Calu3 (cell line): ENCODE measurements at regions not wholly inside any gene's neighbourhood (a gene's known extent, or its start where the extent isn't known, plus 50 kb on each side); places are given as distances from the start of the nearest gene placed in this dataset.

Experiments
- BruUV-seq: library from RNA; stranded (reverse); fragments of 400-500 nt; replicated peaks from 2 replicates; lab custom pipeline; 2021; lab: Mats Ljungman, UMichigan
- CTCF ChIA-PET: fragments of 300-600 bp; sonication (Branson Sonifier 250); formaldehyde crosslinking; loops from one replicate; lab custom pipeline; 2022; ENCODE audit warnings: antibody characterized with exemption; lab: Charles Lee
- DNase-seq: peaks from one replicate; pipeline ENCODE4 v3.0.0; 2022
- H3K27ac Mint-ChIP-seq: one replicate; pipeline ENCODE4 v1.8.0; 2022; ENCODE audit warnings: mixed read lengths; ENCODE audit not compliant: unreplicated experiment
- H3K27me3 Mint-ChIP-seq: one replicate; pipeline ENCODE4 v1.8.0; 2022; ENCODE audit warnings: mixed read lengths; ENCODE audit not compliant: unreplicated experiment
- H3K36me3 Mint-ChIP-seq: one replicate; pipeline ENCODE4 v1.8.0; 2022; ENCODE audit warnings: mild to moderate bottlenecking, moderate library complexity, mixed read lengths; ENCODE audit not compliant: insufficient read depth, unreplicated experiment
- H3K4me1 Mint-ChIP-seq: one replicate; pipeline ENCODE4 v1.8.0; 2022; ENCODE audit warnings: mild to moderate bottlenecking, low read depth, mixed read lengths; ENCODE audit not compliant: unreplicated experiment
- H3K4me3 Mint-ChIP-seq: one replicate; pipeline ENCODE4 v1.8.0; 2022; ENCODE audit warnings: mild to moderate bottlenecking, low read depth, moderate library complexity, mixed read lengths; ENCODE audit not compliant: unreplicated experiment
- H3K9me3 Mint-ChIP-seq: one replicate; pipeline ENCODE4 v1.8.0; 2022; ENCODE audit warnings: low read depth, mixed read lengths; ENCODE audit not compliant: unreplicated experiment
- CTCF ChIP-seq: fragments of 200-600 bp; IDR thresholded peaks from one replicate; pipeline ENCODE4 v1.8.0; 2022; ENCODE audit warnings: antibody characterized with exemption; ENCODE audit not compliant: unreplicated experiment
- intact Hi-C: fragments of 100-400 bp; cut with micrococcal nuclease; formaldehyde crosslinking; loops from one replicate; pipeline ENCODE4 v1.10.0; 2022; ENCODE audit not compliant: unreplicated experiment

- Mint-ChIP-seq H3K4me1 (no peaks in the 10 kb centered on the region), H3K27ac (no peak overlapping the region), H3K27me3 (no peaks in the 10 kb centered on the region), H3K9me3 (no peaks in the 10 kb centered on the region), H3K36me3 (no peaks in the 10 kb centered on the region), H3K4me3 (no peak overlapping the region)
- TF ChIP-seq CTCF, result no peak
- no TSS peak for BruUV-seq
- CTCF ChIA-PET, result interaction anchor here (0.5 kb wide), 1 partner anchor 1304 kb away, joined by 3 read pairs; no protein-coding TSS in a partner anchor
- no peak for DNase-seq
- intact Hi-C loops, result no loop called here
These were observed 375.2 kb downstream of the TRIB2 start for GRCh38 chr2:13091861-13092378.

- TF ChIP-seq CTCF, result no peak
- no peak overlapping the region for H3K27ac Mint-ChIP-seq
- H3K4me3 Mint-ChIP-seq, result no peak overlapping the region
- intact Hi-C loops, result no loop called here
- CTCF ChIA-PET, result no interaction called here
- no peaks in the 10 kb centered on the region for H3K4me1 Mint-ChIP-seq
- no TSS peak for BruUV-seq
- no peaks in the 10 kb centered on the region for H3K27me3 Mint-ChIP-seq
- H3K36me3 Mint-ChIP-seq, result no peaks in the 10 kb centered on the region
- peaks cover 2% of the 10 kb centered on the region for H3K9me3 Mint-ChIP-seq
- no peak for DNase-seq
These were observed 376.8 kb downstream of the TRIB2 start for GRCh38 chr2:13093416-13093991.

GRCh38 chr2:13102397-13103063, 385.8 kb downstream of the TRIB2 start:
- Mint-ChIP-seq H3K27ac (no peak overlapping the region), H3K4me3 (no peak overlapping the region), H3K4me1 (no peaks in the 10 kb centered on the region), H3K27me3 (no peaks in the 10 kb centered on the region), H3K9me3 (peaks cover 5% of the 10 kb centered on the region), H3K36me3 (no peaks in the 10 kb centered on the region)
- CTCF ChIA-PET, result no interaction called here
- no peak for DNase-seq
- intact Hi-C loops, result no loop called here
- TF ChIP-seq CTCF, result no peak
- BruUV-seq, result no TSS peak

- Mint-ChIP-seq H3K36me3 (no peaks in the 10 kb centered on the region), H3K27ac (no peak overlapping the region), H3K9me3 (peaks cover 5% of the 10 kb centered on the region), H3K4me3 (no peak overlapping the region), H3K4me1 (no peaks in the 10 kb centered on the region), H3K27me3 (no peaks in the 10 kb centered on the region)
- intact Hi-C loops, result no loop called here
- CTCF ChIA-PET, result no interaction called here
- no peak for DNase-seq
- no TSS peak for BruUV-seq
- no peak for TF ChIP-seq CTCF
These were observed 386.4 kb downstream of the TRIB2 start for GRCh38 chr2:13103151-13103550.
